OCI-LY7 (cell line): ENCODE measurements at regions not wholly inside any gene's neighbourhood (a gene's known extent, or its start where the extent isn't known, plus 50 kb on each side); places are given as distances from the start of the nearest gene placed in this dataset.

Experiments
- EZH2phosphoT487 ChIP-seq: fragments of 200-600 bp; sonication (generic); IDR thresholded peaks from 2 replicates; pipeline ENCODE4 v1.6.1; 2018; ENCODE audit warnings: low read depth, borderline replicate concordance, mild to moderate bottlenecking, mixed run types, antibody characterized with exemption, low read length, moderate library complexity, mixed read lengths
- TF ChIP-seq, protein P1 (sequence below): fragments of 200-600 bp; sonication (generic); conservative IDR thresholded peaks from 2 replicates; pipeline ENCODE4 v1.5.1; 2014; ENCODE audit warnings: mild to moderate bottlenecking, antibody characterized with exemption, low read length, moderate library complexity, mixed read lengths

DNA sequence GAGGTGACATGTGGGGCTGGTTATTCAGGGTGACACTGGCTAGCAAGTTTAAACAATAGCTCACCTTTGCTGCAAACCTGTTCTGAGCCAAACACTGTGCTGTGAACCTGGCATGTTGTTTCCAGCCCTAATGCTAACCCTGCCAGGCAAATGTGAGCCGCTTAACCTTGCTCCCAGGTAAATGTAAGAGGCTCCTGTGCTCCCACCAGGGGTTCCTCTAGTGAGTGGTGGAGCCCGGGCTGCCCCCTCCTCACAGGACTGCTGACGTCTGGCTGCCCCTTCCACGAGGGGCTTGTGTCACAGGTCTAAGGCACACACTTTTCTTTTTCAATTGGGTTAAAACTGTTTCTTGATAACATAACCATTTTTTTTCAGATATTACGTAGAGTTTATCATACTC is 223.7 kb downstream of the DCDC2C start:
- TF ChIP-seq, protein P1, sequence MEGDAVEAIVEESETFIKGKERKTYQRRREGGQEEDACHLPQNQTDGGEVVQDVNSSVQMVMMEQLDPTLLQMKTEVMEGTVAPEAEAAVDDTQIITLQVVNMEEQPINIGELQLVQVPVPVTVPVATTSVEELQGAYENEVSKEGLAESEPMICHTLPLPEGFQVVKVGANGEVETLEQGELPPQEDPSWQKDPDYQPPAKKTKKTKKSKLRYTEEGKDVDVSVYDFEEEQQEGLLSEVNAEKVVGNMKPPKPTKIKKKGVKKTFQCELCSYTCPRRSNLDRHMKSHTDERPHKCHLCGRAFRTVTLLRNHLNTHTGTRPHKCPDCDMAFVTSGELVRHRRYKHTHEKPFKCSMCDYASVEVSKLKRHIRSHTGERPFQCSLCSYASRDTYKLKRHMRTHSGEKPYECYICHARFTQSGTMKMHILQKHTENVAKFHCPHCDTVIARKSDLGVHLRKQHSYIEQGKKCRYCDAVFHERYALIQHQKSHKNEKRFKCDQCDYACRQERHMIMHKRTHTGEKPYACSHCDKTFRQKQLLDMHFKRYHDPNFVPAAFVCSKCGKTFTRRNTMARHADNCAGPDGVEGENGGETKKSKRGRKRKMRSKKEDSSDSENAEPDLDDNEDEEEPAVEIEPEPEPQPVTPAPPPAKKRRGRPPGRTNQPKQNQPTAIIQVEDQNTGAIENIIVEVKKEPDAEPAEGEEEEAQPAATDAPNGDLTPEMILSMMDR = no peak
- no peak for TF ChIP-seq EZH2phosphoT487
